HepG2 (cell line): ENCODE measurements at regions not wholly inside any gene's neighbourhood (a gene's known extent, or its start where the extent isn't known, plus 50 kb on each side); places are given as distances from the start of the nearest gene placed in this dataset.

Source experiments
- ATAC-seq: fragments of 200-7000 bp; cut with Tn5 transposase; 3 replicates; pipeline ENCODE4 v1.9.1; 2020; ENCODE audit warnings: mild to moderate bottlenecking, moderate library complexity
- BruUV-seq: library from RNA; stranded (reverse); fragments of 400-500 nt; replicated peaks from 2 replicates; lab custom pipeline; 2021; lab: Mats Ljungman, UMichigan
- CTCF ChIA-PET: fragments of 300-600 bp; formaldehyde crosslinking; extraction: SDS; loops from one replicate; lab custom pipeline; 2021; ENCODE audit warnings: low total read pairs, inconsistent platforms, low intra/inter-chr PET ratio; lab: Yijun Ruan, JAX
- POLR2A ChIA-PET: fragments of 350-600 bp; sonication (Branson Sonifier 250); formaldehyde crosslinking; loops from one replicate; lab custom pipeline; 2020; ENCODE audit warnings: antibody characterized with exemption, inconsistent platforms; lab: Yijun Ruan, JAX
- DNase-seq: peaks from one replicate; pipeline ENCODE4 v3.0.0-alpha.2; 2015; ENCODE audit warnings: low spot score
- FAIRE-seq: peaks from 3 replicates; lab custom pipeline; 2011; peaks lifted over from hg19 to GRCh38; lab: Jason Lieb, UNC
- H2AFZ ChIP-seq: one replicate; pipeline ENCODE4 v1.6.1; 2011; ENCODE audit warnings: low read length, inconsistent platforms
- H3K27ac ChIP-seq: fragments of 300-600 bp; 3 replicates; pipeline ENCODE4 v1.8.0; 2011; ENCODE audit warnings: mixed run types, mild to moderate bottlenecking, mixed read lengths, low read length, inconsistent platforms; ENCODE audit not compliant: insufficient read depth; ENCODE audit errors: extremely low read length
- H3K27me3 ChIP-seq, 2 experiments: fragments of 200-600 bp in 1 of 2; 2 replicates in 1 of 2; 3 replicates in 1 of 2; pipeline versions ENCODE4 v1.6.0 to v1.8.0; 2011; ENCODE audit warnings: low read length in 2 of 2, mild to moderate bottlenecking in 2 of 2, moderate library complexity in 2 of 2, inconsistent platforms in 1 of 2; ENCODE audit not compliant: insufficient read depth in 2 of 2, control insufficient read depth in 1 of 2
- H3K36me3 ChIP-seq, 2 experiments: fragments of 200-600 bp in 1 of 2; replicated peaks in 1 of 2; 2 replicates in 1 of 2; 3 replicates in 1 of 2; pipeline versions ENCODE4 v1.5.1 to v1.8.0; 2011; ENCODE audit warnings: low read length in 2 of 2, inconsistent platforms in 1 of 2; ENCODE audit not compliant: insufficient read depth in 2 of 2, control insufficient read depth in 1 of 2
- H3K4me1 ChIP-seq: 2 replicates; pipeline ENCODE4 v1.5.1; 2012; ENCODE audit warnings: low read length, inconsistent platforms; ENCODE audit not compliant: insufficient read depth
- H3K4me2 ChIP-seq: 2 replicates; pipeline ENCODE4 v1.6.0; 2011; ENCODE audit warnings: low read depth, low read length, inconsistent platforms
- H3K4me3 ChIP-seq, 3 experiments: fragments of 200-600 bp in 1 of 3; sonication (generic), shearing (Covaris generic) in 1 of 3; replicated peaks in 1 of 3; 2 replicates each; pipeline ENCODE4 v1.5.1; 2011 to 2016; ENCODE audit warnings: low read length in 3 of 3, inconsistent platforms in 2 of 3, low read depth in 2 of 3, mild to moderate bottlenecking in 2 of 3, control low read depth in 1 of 3, mixed read lengths in 1 of 3; ENCODE audit not compliant: insufficient read depth in 1 of 3
- H3K79me2 ChIP-seq: one replicate; pipeline ENCODE4 v1.6.1; 2011; ENCODE audit warnings: low read length, inconsistent platforms; ENCODE audit not compliant: insufficient read depth
- H3K9ac ChIP-seq: 2 replicates; pipeline ENCODE4 v1.6.0; 2011; ENCODE audit warnings: mild to moderate bottlenecking, low read depth, low read length, inconsistent platforms; ENCODE audit not compliant: insufficient read depth
- H3K9me3 ChIP-seq: 2 replicates; pipeline ENCODE4 v1.5.1; 2012; ENCODE audit warnings: mild to moderate bottlenecking, low read length
- H4K20me1 ChIP-seq: 2 replicates; pipeline ENCODE4 v1.6.0; 2011; ENCODE audit warnings: inconsistent platforms, mild to moderate bottlenecking, low read length, moderate library complexity; ENCODE audit not compliant: insufficient read depth
- CTCF ChIP-seq: sonication (generic); formaldehyde crosslinking; IDR thresholded peaks from 2 replicates; pipeline ENCODE4 v1.5.0; 2020; ENCODE audit warnings: mild to moderate bottlenecking, missing genetic modification reagents, moderate library complexity
- HIC2 ChIP-seq: sonication (generic); formaldehyde crosslinking; IDR thresholded peaks from 2 replicates; pipeline ENCODE4 v1.9.0; 2022; ENCODE audit warnings: low read depth, missing genetic modification reagents
- NFE2 ChIP-seq: sonication (generic); formaldehyde crosslinking; IDR thresholded peaks from 2 replicates; pipeline ENCODE4 v1.4.0; 2020; ENCODE audit warnings: missing genetic modification reagents
- STAG1 ChIP-seq: sonication (generic); formaldehyde crosslinking; IDR thresholded peaks from 2 replicates; pipeline ENCODE4 v1.4.0; 2020; ENCODE audit warnings: missing genetic modification reagents
- YY1 ChIP-seq: IDR thresholded peaks from 2 replicates; pipeline ENCODE4 v1.6.1; 2011; ENCODE audit warnings: low read length, low read depth, moderate library complexity, mild to moderate bottlenecking; ENCODE audit not compliant: insufficient read depth, insufficient replicate concordance
- ZNF24 ChIP-seq: fragments of 450-650 bp; IDR thresholded peaks from 2 replicates; pipeline ENCODE4 v1.6.1; 2017; ENCODE audit warnings: antibody characterized with exemption, mild to moderate bottlenecking
- ZNF317 ChIP-seq: sonication (generic); formaldehyde crosslinking; IDR thresholded peaks from 2 replicates; pipeline ENCODE4 v1.5.0; 2020; ENCODE audit warnings: mild to moderate bottlenecking, missing genetic modification reagents
- ZNF44 ChIP-seq: sonication (generic); formaldehyde crosslinking; IDR thresholded peaks from 2 replicates; pipeline ENCODE4 v1.5.1; 2020; ENCODE audit warnings: mild to moderate bottlenecking, missing genetic modification reagents
- ZNF776 ChIP-seq: sonication (generic); formaldehyde crosslinking; IDR thresholded peaks from 2 replicates; pipeline ENCODE4 v1.4.0; 2020; ENCODE audit warnings: mild to moderate bottlenecking, missing genetic modification reagents
- ZNF891 ChIP-seq: sonication (generic); formaldehyde crosslinking; IDR thresholded peaks from 2 replicates; pipeline ENCODE4 v1.5.0; 2020; ENCODE audit warnings: mild to moderate bottlenecking, missing genetic modification reagents
- WGBS: methylation state at CpG from one replicate; pipeline ENCODE4 v1.1.6; 2017; ENCODE audit warnings: low lambda C conversion rate; 5-methylcytosine and 5-hydroxymethylcytosine counted together
- in situ Hi-C: cut with HindIII; loops from 2 replicates; pipeline ENCODE4 v1.10.0; 2017; ENCODE audit warnings: low pct_unique_long_range_greater_than_20kb; ENCODE audit not compliant: extremely low pct_ligation_motif_present
- intact Hi-C: fragments of 100-400 bp; cut with micrococcal nuclease; formaldehyde crosslinking; loops from one replicate; pipeline ENCODE4 v1.10.0; 2022; ENCODE audit not compliant: unreplicated experiment

- no TSS peak for BruUV-seq
- no peaks in the 10 kb centered on the region for H3K79me2 ChIP-seq
- ATAC-seq, result peak; percentile 54
- no peak for FAIRE-seq
- H3K4me3 ChIP-seq, result no peak overlapping the region
- intact Hi-C loops, result no loop called here
- H2AFZ ChIP-seq, result no peak overlapping the region
- TF ChIP-seq HIC2 (no peak), ZNF776 (CRISPR knock-in tag) (no peak), ZNF891 (CRISPR knock-in tag) (no peak), YY1 (no peak), STAG1 (peak; percentile 61), ZNF44 (no peak), CTCF (peak; percentile 46), NFE2 (CRISPR knock-in tag) (no peak), ZNF24 (no peak), ZNF317 (CRISPR knock-in tag) (no peak)
- no peaks in the 10 kb centered on the region for H3K4me1 ChIP-seq
- no peaks in the 10 kb centered on the region for H3K27me3 ChIP-seq
- CTCF ChIA-PET, result no interaction called here
- no peak overlapping the region for H3K27ac ChIP-seq
- no peaks in the 10 kb centered on the region for H4K20me1 ChIP-seq
- H3K9ac ChIP-seq, result no peak overlapping the region
- no peak for DNase-seq
- peak overlapping the region; percentile 36; the same call in 1 of the 2 replicates for H3K4me2 ChIP-seq
- POLR2A ChIA-PET, result no interaction called here
- in situ Hi-C loops, result no loop called here
- no peaks in the 10 kb centered on the region for H3K36me3 ChIP-seq
- 33% methylated on average over 5 of the region's 9 CpGs for WGBS
- no peaks in the 10 kb centered on the region for H3K9me3 ChIP-seq
These were observed 576.3 kb upstream of the NECTIN3 start for GRCh38 chr3:110495201-110495927.
